HEK293 (cell line): ENCODE measurements at regions not wholly inside any gene's neighbourhood (a gene's known extent, or its start where the extent isn't known, plus 50 kb on each side); places are given as distances from the start of the nearest gene placed in this dataset.

ENCODE experiments used
- CTCF ChIP-seq: fragments of 450-650 bp; formaldehyde crosslinking; IDR thresholded peaks from 2 replicates; pipeline ENCODE4 v1.5.1; 2016; ENCODE audit warnings: missing biosample characterization, missing genetic modification characterization
- ELK4 ChIP-seq: IDR thresholded peaks from 2 replicates; pipeline ENCODE4 v1.6.1; 2011; ENCODE audit warnings: mild to moderate bottlenecking, low read depth, low read length, borderline replicate concordance
- PBX3 ChIP-seq: sonication (generic); formaldehyde crosslinking; IDR thresholded peaks from 2 replicates; pipeline ENCODE4 v1.8.1; 2022; ENCODE audit warnings: mild to moderate bottlenecking, moderate library complexity, missing genetic modification reagents
- ZEB2 ChIP-seq: fragments of 450-650 bp; formaldehyde crosslinking; IDR thresholded peaks from 2 replicates; pipeline ENCODE4 v1.5.1; 2016; ENCODE audit warnings: missing biosample characterization, missing genetic modification characterization

GRCh38 chr20:1819311-1820137, 75.7 kb upstream of the SIRPA start:
- TF ChIP-seq CTCF (tag by site-specific recombination) (no peak), ELK4 (no peak), ZEB2 (tag by site-specific recombination) (no peak), PBX3 (CRISPR knock-in tag) (no peak)
